Tibial nerve (tissue), 4 donors: ENCODE measurements at regions not wholly inside any gene's neighbourhood (a gene's known extent, or its start where the extent isn't known, plus 50 kb on each side); places are given as distances from the start of the nearest gene placed in this dataset.

Experiments used
- DNase-seq, 2 donors: peaks; one replicate each; pipeline ENCODE4 v3.0.0-alpha.2; 2019; ENCODE audit warnings: low spot score in 2 of 2
- H3K27ac ChIP-seq, 4 donors: fragments of 200-600 bp; sonication (generic) in 3 of 4; one replicate each; pipeline ENCODE4 v1.5.1; 2017 to 2019; ENCODE audit warnings: mild to moderate bottlenecking in 1 of 4
- H3K27me3 ChIP-seq, 2 donors: fragments of 200-600 bp; sonication (generic) in 1 of 2; one replicate each; pipeline versions ENCODE4 v1.5.1 to v1.6.0; 2017 to 2019
- H3K36me3 ChIP-seq, 3 donors: fragments of 200-600 bp; sonication (generic); one replicate each; pipeline ENCODE4 v1.5.1; 2018 to 2019
- H3K4me1 ChIP-seq, 4 donors: fragments of 200-600 bp; sonication (generic) in 3 of 4; one replicate each; pipeline ENCODE4 v1.5.1; 2017 to 2019
- H3K4me3 ChIP-seq, 4 donors: fragments of 200-600 bp; sonication (generic) in 3 of 4; one replicate each; pipeline ENCODE4 v1.5.1; 2017 to 2019; ENCODE audit warnings: mild to moderate bottlenecking in 1 of 4, moderate library complexity in 1 of 4
- H3K9me3 ChIP-seq, 4 donors: fragments of 200-600 bp; sonication (generic) in 3 of 4; one replicate each; pipeline ENCODE4 v1.5.1; 2017 to 2019
- EP300 ChIP-seq, 2 donors: sonication (generic); formaldehyde crosslinking; IDR thresholded peaks; one replicate each; pipeline ENCODE4 v1.6.1; 2017; ENCODE audit warnings: antibody characterized with exemption in 2 of 2, mild to moderate bottlenecking in 1 of 2
- POLR2A ChIP-seq, 2 donors: fragments of 450-650 bp; IDR thresholded peaks; one replicate each; pipeline ENCODE4 v1.6.1; 2017; ENCODE audit warnings: antibody characterized with exemption in 2 of 2, mild to moderate bottlenecking in 2 of 2, moderate library complexity in 2 of 2
- WGBS, 2 donors: methylation state at CpG; one replicate each; pipeline ENCODE4 v1.1.5; 2018; 5-methylcytosine and 5-hydroxymethylcytosine counted together
- TF ChIP-seq, protein P1 (sequence below), 5 experiments: fragments of 200-600 bp in 3 of 5; fragments of 450-650 bp in 2 of 5; sonication (generic) in 3 of 5; IDR thresholded peaks; one replicate each; pipeline ENCODE4 v1.5.1; 2016 to 2019; ENCODE audit warnings: antibody characterized with exemption in 5 of 5, mild to moderate bottlenecking in 3 of 5, moderate library complexity in 2 of 5

DNA sequence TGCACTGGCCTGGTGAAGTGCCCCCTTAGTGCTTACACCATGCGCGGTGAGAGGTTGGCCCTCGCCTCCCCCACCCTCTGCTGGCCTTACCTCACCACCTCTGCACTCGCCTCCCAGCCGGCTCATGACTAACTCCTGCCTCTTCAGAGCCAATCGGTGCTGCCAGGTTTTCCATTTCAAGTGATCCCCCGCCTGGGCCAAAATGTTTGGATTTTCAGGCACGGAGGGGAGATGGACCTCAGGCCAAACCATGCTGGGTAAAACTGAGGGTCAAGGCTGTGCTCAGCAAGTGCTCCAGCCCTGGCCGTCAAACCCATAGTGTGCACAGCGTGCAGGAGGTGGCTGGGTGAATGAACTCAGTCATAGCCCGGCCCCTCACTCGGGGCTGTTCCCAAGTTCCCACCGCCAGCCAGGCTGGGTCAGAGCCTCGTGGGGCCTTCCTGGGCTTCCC lies 175.4 kb downstream of the SEC14L1 start:
- no peak overlapping the region for H3K4me3 ChIP-seq
- no peaks in the 10 kb centered on the region for H3K36me3 ChIP-seq
- H3K27me3 ChIP-seq, result no peaks in the 10 kb centered on the region
- H3K9me3 ChIP-seq, result no peaks in the 10 kb centered on the region
- peak overlapping the region in 1 of 4 donors; percentile 43 for H3K27ac ChIP-seq
- peaks cover 0 to 62% (median 23%) of the 10 kb centered on the region in 4 donors for H3K4me1 ChIP-seq
- no peak for TF ChIP-seq EP300 (IDR thresholded peaks at IDR 0.05)
- TF ChIP-seq, protein P1, sequence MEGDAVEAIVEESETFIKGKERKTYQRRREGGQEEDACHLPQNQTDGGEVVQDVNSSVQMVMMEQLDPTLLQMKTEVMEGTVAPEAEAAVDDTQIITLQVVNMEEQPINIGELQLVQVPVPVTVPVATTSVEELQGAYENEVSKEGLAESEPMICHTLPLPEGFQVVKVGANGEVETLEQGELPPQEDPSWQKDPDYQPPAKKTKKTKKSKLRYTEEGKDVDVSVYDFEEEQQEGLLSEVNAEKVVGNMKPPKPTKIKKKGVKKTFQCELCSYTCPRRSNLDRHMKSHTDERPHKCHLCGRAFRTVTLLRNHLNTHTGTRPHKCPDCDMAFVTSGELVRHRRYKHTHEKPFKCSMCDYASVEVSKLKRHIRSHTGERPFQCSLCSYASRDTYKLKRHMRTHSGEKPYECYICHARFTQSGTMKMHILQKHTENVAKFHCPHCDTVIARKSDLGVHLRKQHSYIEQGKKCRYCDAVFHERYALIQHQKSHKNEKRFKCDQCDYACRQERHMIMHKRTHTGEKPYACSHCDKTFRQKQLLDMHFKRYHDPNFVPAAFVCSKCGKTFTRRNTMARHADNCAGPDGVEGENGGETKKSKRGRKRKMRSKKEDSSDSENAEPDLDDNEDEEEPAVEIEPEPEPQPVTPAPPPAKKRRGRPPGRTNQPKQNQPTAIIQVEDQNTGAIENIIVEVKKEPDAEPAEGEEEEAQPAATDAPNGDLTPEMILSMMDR (IDR thresholded peaks at IDR 0.05), result no peak
- no peak for TF ChIP-seq POLR2A (IDR thresholded peaks at IDR 0.05)
- DNase-seq, result no peak
- 56 to 67% methylated on average over 11 to 14 of the region's 14 CpGs for WGBS, 2 donors

DNA sequence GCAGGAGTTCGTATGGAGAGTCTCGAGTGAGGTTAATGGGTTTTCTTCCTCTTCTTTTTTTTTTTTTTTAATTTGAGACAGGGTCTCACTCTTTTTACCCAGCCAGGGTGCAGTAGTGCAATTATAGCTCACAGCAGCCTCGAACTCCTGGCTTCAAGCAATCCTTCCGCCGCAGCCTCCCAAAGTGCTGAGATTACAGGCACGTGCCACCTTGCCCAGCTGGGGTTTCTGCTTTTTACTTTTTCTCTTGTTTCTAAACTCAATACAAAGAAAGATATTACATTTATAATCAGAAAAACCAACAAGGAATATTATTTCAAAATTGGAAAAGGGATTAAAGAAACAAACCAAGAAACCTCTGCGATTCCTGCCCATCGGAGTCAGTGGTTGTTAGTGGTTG lies 175.9 kb downstream of the SEC14L1 start:
- H3K4me3 ChIP-seq, result no peak overlapping the region
- DNase-seq, result no peak
- no peaks in the 10 kb centered on the region for H3K36me3 ChIP-seq
- no peaks in the 10 kb centered on the region for H3K9me3 ChIP-seq
- H3K4me1 ChIP-seq, result peaks cover 0 to 66% (median 26%) of the 10 kb centered on the region in 4 donors
- H3K27ac ChIP-seq, result peak overlapping the region in 1 of 4 donors; percentile 43
- no peaks in the 10 kb centered on the region for H3K27me3 ChIP-seq
- no peak for TF ChIP-seq POLR2A (IDR thresholded peaks at IDR 0.05)
- no peak for TF ChIP-seq EP300 (IDR thresholded peaks at IDR 0.05)
- TF ChIP-seq, protein P1 (IDR thresholded peaks at IDR 0.05), result no peak
- 86 to 89% methylated on average over 8 of the region's 8 CpGs for WGBS, 2 donors

DNA sequence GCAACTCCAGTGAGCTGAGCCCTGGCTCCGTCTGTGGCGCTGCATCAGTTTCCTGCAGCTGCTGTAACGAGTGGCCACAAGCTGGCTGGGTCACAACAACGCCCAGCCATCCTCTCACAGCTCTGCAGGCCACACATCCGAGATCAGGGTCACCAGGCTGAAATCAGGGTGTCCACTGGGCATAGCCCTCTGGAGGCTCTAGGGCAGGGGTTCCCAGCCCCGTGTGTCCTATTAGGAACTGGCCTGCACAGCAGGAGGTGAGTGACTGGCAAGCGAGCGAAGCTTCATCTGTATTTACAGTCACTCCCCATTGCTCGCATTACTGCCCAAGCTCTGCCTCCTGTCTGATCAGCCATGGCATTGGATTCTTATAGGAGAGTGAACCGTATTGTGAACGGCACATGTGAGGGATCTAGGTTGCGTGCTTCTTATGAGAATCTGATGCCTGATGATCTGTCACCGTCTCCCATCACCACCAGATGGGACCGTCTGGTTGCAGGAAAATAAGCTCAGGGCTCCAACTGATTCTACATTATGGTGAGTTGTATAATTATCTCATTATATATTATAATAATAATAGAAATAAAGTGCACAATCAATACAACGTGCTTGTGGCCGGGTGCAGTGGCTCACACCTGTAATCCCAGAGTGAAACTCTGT lies 176.5 kb downstream of the SEC14L1 start:
- H3K27me3 ChIP-seq, result no peaks in the 10 kb centered on the region
- no peak for DNase-seq
- H3K4me3 ChIP-seq, result no peak overlapping the region
- H3K9me3 ChIP-seq, result no peaks in the 10 kb centered on the region
- 86 to 91% methylated on average over 13 of the region's 16 CpGs for WGBS, 2 donors
- TF ChIP-seq, protein P1 (IDR thresholded peaks at IDR 0.05), result no peak
- TF ChIP-seq EP300 (IDR thresholded peaks at IDR 0.05) (no peak), POLR2A (IDR thresholded peaks at IDR 0.05) (no peak)
- peaks cover 0 to 72% (median 32%) of the 10 kb centered on the region in 4 donors for H3K4me1 ChIP-seq
- H3K36me3 ChIP-seq, result no peaks in the 10 kb centered on the region
- peak overlapping the region in 1 of 4 donors; percentile 43 for H3K27ac ChIP-seq

DNA sequence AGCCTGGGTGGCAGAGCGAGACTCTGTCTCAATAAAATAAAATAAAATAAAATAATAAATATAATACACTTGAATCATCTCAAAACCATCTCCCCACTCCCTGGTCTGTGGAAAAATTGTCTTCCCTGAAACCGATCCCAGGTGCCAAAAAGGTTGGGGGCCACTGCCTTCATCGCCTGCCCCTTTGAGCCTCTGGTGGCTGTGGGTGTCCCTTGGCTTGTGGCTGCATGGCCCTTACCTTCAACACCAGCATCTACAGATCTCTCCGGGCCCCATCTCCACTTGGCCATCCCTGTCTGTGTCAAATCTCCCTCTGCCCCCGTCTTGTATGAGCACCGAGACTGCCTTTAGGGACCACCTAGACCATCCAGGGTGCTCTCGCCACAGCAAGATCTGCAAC lies 177.3 kb downstream of the SEC14L1 start:
- WGBS, 2 donors, result 95 to 97% methylated on average over 7 of the region's 7 CpGs
- H3K36me3 ChIP-seq, result no peaks in the 10 kb centered on the region
- no peaks in the 10 kb centered on the region for H3K9me3 ChIP-seq
- H3K27ac ChIP-seq, result peak overlapping the region in 3 of 4 donors; percentile 86 to 97 (median 96)
- DNase-seq, result no peak
- H3K4me1 ChIP-seq, result peaks cover 0 to 75% (median 38%) of the 10 kb centered on the region in 4 donors
- no peak overlapping the region for H3K4me3 ChIP-seq
- no peaks in the 10 kb centered on the region for H3K27me3 ChIP-seq
- TF ChIP-seq EP300 (IDR thresholded peaks at IDR 0.05) (no peak), POLR2A (IDR thresholded peaks at IDR 0.05) (no peak)
- TF ChIP-seq, protein P1 (IDR thresholded peaks at IDR 0.05), result no peak

DNA sequence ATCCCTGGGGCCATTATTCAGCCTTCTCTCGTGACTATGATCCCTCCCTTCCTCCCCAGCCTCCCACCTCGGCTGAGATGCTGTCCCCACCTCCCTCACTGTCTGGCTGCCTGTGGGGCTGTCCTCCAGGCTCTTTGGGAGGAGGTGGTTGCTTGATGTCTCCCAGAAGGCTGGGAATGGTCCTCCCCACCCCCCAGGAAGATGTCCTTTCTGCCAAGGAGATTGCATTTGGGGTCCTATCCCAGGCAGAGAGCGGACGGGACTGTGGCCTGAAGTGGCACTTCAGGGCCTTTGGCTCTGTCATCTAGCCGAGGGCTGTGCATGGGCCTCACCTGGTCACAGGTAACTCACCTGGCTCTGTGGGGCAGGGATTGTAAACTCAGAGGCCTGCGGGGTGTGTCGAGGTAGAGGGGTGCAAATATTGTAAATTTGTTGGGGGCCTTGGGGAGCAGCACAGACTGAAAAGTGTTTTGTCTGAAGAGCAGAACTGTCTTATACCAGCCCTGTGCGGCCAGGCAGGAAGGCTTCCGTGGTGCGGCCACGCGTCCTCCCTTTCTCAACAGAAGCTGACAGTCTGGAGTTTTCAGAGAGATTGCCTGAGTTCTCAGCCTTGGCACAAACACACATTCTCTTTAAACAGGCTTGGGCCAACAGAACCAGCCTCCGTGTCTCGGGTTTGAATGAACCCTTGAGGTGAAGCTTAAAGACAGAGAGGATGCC lies 177.9 kb downstream of the SEC14L1 start:
- H3K4me3 ChIP-seq, result peak overlapping the region; percentile 32 to 54 (median 42)

More for the DNA sequence above, 177.9 kb downstream of the SEC14L1 start:
- DNase-seq, result no peak
- 38 to 45% methylated on average over 13 to 14 of the region's 14 CpGs for WGBS, 2 donors
- H3K27me3 ChIP-seq, result no peaks in the 10 kb centered on the region
- H3K9me3 ChIP-seq, result no peaks in the 10 kb centered on the region
- TF ChIP-seq, protein P1 (IDR thresholded peaks at IDR 0.05), result no peak
- TF ChIP-seq EP300 (IDR thresholded peaks at IDR 0.05), result no peak
- no peak for TF ChIP-seq POLR2A (IDR thresholded peaks at IDR 0.05)
- no peaks in the 10 kb centered on the region for H3K36me3 ChIP-seq
- peak overlapping the region; percentile 86 to 97 (median 91) for H3K27ac ChIP-seq
- H3K4me1 ChIP-seq, result peaks cover 0 to 75% (median 41%) of the 10 kb centered on the region in 4 donors
